ENCODE measurements at regions not wholly inside any gene's neighbourhood (a gene's known extent, or its start where the extent isn't known, plus 50 kb on each side); places are given as distances from the start of the nearest gene placed in this dataset.

DNA sequence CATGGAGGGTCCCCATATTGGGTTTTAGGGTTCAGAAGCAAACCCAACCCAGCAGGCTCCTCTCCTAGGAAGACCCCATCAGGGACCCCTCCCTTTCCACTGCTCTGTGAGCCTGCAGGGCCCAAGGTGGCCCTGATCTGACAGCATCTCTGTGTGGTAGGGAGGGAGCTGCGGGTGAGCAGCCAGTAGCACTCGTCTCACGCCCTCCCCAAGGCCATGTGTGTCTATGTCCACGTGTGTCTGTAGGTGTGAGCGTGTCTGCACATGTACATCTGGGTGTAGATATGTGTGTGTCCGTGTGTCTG, 103.5 kb upstream of the FAM20C start:
- H3K27me3 Mint-ChIP-seq, result peaks cover 26% of the 10 kb centered on the region
- no peaks in the 10 kb centered on the region for H3K36me3 Mint-ChIP-seq (ENCODE audit: low read depth)
- H3K4me1 Mint-ChIP-seq (ENCODE audit: low read depth), result peaks cover 65% of the 10 kb centered on the region
- H3K27ac Mint-ChIP-seq, result peak overlapping the region; percentile 69
- H3K9me3 Mint-ChIP-seq, result no peaks in the 10 kb centered on the region
- intact Hi-C loops (cut with micrococcal nuclease), result no loop called here
- no peak overlapping the region for H3K4me3 Mint-ChIP-seq

- Mint-ChIP-seq H3K4me3 (no peak overlapping the region), H3K9me3 (no peaks in the 10 kb centered on the region), H3K27ac (peak overlapping the region; percentile 69), H3K36me3 (ENCODE audit: low read depth) (no peaks in the 10 kb centered on the region), H3K4me1 (ENCODE audit: low read depth) (peaks cover 68% of the 10 kb centered on the region), H3K27me3 (peaks cover 21% of the 10 kb centered on the region)
- intact Hi-C loops (cut with micrococcal nuclease), result no loop called here
These were observed 102.9 kb upstream of the FAM20C start for GRCh38 chr7:89232-90019.

- Mint-ChIP-seq H3K4me3 (no peak overlapping the region), H3K36me3 (ENCODE audit: low read depth) (no peaks in the 10 kb centered on the region), H3K27ac (peak overlapping the region; percentile 69), H3K9me3 (no peaks in the 10 kb centered on the region), H3K4me1 (ENCODE audit: low read depth) (peaks cover 73% of the 10 kb centered on the region), H3K27me3 (peaks cover 19% of the 10 kb centered on the region)
- intact Hi-C loops (cut with micrococcal nuclease), result no loop called here
These were observed 102.0 kb upstream of the FAM20C start for GRCh38 chr7:90111-91063.

DNA sequence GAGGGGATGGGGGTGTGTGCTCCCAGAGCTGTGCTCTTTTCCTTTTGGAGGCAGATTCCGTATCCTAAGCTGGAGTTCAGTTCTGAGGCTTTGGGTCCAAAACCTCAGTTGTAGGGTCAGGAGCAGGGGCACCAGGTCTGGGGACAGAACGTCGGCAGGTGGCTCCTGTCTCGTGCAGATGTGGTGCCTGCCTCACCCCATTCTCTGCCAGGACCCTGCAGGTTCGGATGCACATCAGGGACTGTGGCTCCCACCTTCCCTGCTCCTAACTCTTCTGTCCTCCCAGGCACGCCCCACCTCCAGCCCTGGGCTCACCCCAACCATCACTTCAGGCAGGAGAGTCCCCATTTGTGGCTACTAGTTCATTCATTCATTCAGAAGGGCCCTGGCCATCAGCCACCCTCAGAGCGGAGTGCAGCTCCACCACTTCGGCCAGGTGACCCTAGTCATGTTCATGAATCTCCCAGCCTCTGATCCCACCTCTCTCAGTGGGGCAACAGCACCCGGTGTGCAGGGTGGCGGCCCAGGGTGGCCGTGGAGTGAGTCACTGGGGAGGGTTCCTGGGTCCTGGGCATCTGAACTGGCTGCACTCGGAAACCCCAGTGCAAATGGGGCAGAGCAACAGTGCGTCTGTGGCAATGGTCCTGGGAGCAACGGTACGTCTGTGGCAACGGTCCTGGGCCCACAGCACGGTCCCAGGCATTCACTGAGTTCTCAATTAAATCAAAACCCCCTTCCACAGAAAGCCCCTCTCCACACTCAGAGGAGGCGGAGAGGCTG, 100.8 kb upstream of the FAM20C start:
- Mint-ChIP-seq H3K27ac (peak overlapping the region; percentile 41), H3K36me3 (ENCODE audit: low read depth) (no peaks in the 10 kb centered on the region), H3K9me3 (no peaks in the 10 kb centered on the region), H3K27me3 (peaks cover 19% of the 10 kb centered on the region), H3K4me1 (ENCODE audit: low read depth) (peaks cover 67% of the 10 kb centered on the region), H3K4me3 (no peak overlapping the region)
- intact Hi-C loops (cut with micrococcal nuclease), result no loop called here

- H3K27ac Mint-ChIP-seq, result no peak overlapping the region
- H3K36me3 Mint-ChIP-seq (ENCODE audit: low read depth), result no peaks in the 10 kb centered on the region
- no peaks in the 10 kb centered on the region for H3K9me3 Mint-ChIP-seq
- peaks cover 17% of the 10 kb centered on the region for H3K27me3 Mint-ChIP-seq
- intact Hi-C loops (cut with micrococcal nuclease), result no loop called here
- peaks cover 60% of the 10 kb centered on the region for H3K4me1 Mint-ChIP-seq (ENCODE audit: low read depth)
- no peak overlapping the region for H3K4me3 Mint-ChIP-seq
These were observed 100.1 kb upstream of the FAM20C start for GRCh38 chr7:92231-92674.

GRCh38 chr7:92888-93672, 99.3 kb upstream of the FAM20C start:
- intact Hi-C loops (cut with micrococcal nuclease), result no loop called here
- Mint-ChIP-seq H3K27ac (peak overlapping the region; percentile 29), H3K4me3 (no peak overlapping the region), H3K4me1 (ENCODE audit: low read depth) (peaks cover 53% of the 10 kb centered on the region), H3K9me3 (peaks cover 3% of the 10 kb centered on the region), H3K27me3 (peaks cover 17% of the 10 kb centered on the region), H3K36me3 (ENCODE audit: low read depth) (no peaks in the 10 kb centered on the region)

DNA sequence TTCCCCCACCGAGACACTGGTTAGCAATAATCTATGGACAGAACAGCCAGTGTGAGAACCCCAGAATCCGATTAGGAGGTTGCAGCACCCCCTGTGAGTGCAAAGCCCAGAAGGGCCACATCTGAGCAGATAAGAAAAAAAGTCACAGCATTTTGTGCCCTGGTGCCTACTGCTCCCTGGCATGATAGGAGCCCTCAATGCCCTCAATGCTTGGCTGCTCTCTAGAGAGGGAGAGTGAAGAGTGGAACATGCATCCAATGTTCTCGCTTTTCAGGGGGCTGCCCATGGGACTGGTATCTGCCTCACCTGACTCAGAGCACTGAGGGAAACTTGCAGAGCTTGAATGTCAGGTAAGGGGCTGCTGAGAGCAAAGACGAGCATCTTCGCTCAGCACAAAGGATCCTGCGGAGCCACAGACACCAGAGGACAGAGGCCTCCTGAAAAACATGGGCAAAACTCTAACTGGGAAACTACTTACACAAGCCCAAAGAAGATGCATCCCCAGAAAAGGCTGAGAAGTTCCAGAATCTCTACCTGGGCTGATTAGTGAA, 98.0 kb upstream of the FAM20C start:
- peaks cover 41% of the 10 kb centered on the region for H3K4me1 Mint-ChIP-seq (ENCODE audit: low read depth)
- peaks cover 9% of the 10 kb centered on the region for H3K9me3 Mint-ChIP-seq
- H3K27me3 Mint-ChIP-seq, result peaks cover 13% of the 10 kb centered on the region
- no peaks in the 10 kb centered on the region for H3K36me3 Mint-ChIP-seq (ENCODE audit: low read depth)
- intact Hi-C loops (cut with micrococcal nuclease), result no loop called here
- H3K27ac Mint-ChIP-seq, result peak overlapping the region; percentile 29
- no peak overlapping the region for H3K4me3 Mint-ChIP-seq

DNA sequence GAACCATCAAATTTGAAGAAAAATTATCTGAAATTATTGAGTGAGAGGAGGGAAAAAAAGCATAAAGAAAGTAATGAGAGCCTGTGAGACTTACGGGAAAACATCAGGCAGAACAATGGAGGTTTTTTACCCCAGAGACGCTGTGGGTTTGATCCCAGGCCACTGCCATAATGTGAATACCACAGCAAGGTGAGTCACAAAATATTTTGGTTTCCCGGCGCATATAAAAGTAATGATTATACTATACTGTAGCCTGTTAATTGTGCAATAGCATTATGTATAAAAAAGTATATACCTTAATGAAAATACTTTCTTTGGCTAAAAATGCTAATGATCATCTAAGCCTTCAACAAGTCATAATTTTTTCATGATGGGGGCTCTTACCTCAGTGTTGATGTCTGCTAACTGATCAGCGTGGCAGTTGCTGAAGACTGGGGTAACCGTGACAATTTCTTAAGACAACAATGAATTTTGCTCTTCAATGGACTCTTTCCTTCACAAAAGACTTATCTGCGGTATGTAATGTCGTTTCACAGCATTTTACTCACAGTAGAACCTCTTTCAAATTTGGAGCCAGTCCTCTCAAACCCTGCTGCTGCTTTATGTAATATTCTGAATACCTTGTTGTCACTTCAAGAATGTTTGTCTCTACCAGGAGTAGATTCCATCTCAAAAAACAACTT, 97.0 kb upstream of the FAM20C start:
- no peak overlapping the region for H3K4me3 Mint-ChIP-seq
- H3K27ac Mint-ChIP-seq, result no peak overlapping the region
- H3K36me3 Mint-ChIP-seq (ENCODE audit: low read depth), result no peaks in the 10 kb centered on the region
- peaks cover 9% of the 10 kb centered on the region for H3K9me3 Mint-ChIP-seq
- H3K27me3 Mint-ChIP-seq, result peaks cover 15% of the 10 kb centered on the region
- intact Hi-C loops (cut with micrococcal nuclease), result no loop called here
- H3K4me1 Mint-ChIP-seq (ENCODE audit: low read depth), result peaks cover 41% of the 10 kb centered on the region

GRCh38 chr7:95863-96260, 96.5 kb upstream of the FAM20C start:
- Mint-ChIP-seq H3K4me1 (ENCODE audit: low read depth) (peaks cover 38% of the 10 kb centered on the region), H3K27me3 (peaks cover 15% of the 10 kb centered on the region), H3K36me3 (ENCODE audit: low read depth) (no peaks in the 10 kb centered on the region), H3K9me3 (peaks cover 9% of the 10 kb centered on the region), H3K27ac (no peak overlapping the region), H3K4me3 (no peak overlapping the region)
- intact Hi-C loops (cut with micrococcal nuclease), result no loop called here

- Mint-ChIP-seq H3K9me3 (peaks cover 13% of the 10 kb centered on the region), H3K36me3 (ENCODE audit: low read depth) (peaks cover 3% of the 10 kb centered on the region), H3K4me1 (ENCODE audit: low read depth) (peaks cover 38% of the 10 kb centered on the region), H3K27ac (no peak overlapping the region), H3K4me3 (no peak overlapping the region), H3K27me3 (peaks cover 13% of the 10 kb centered on the region)
- intact Hi-C loops (cut with micrococcal nuclease), result no loop called here
These were observed 95.5 kb upstream of the FAM20C start for GRCh38 chr7:96861-97260.

DNA sequence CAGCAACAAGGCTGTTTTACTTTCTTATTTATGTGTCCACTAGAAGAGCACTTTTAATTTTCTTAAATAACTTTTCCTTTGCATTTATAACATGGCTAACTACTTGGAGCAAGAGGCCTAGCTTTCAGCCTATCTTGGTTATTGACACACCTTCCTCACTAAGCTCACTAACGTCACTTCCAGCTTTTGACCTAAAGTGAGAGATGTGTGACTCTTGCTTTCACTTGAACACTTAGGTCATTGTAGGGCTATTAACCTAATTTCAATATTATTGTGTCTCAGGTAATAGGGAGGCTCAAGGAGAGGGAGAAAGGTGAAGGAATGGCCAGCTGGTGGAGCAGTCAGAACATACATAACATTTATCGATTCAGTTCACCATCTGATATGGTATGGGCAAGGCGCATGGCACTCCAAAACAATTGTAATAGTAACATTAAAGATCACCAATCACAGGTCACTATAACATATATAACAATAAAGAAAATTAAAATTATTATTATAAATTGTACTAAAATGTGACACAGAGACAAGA, 95.0 kb upstream of the FAM20C start:
- Mint-ChIP-seq H3K27me3 (peaks cover 10% of the 10 kb centered on the region), H3K4me1 (ENCODE audit: low read depth) (peaks cover 40% of the 10 kb centered on the region), H3K9me3 (peaks cover 18% of the 10 kb centered on the region), H3K36me3 (ENCODE audit: low read depth) (peaks cover 6% of the 10 kb centered on the region), H3K27ac (no peak overlapping the region), H3K4me3 (no peak overlapping the region)
- intact Hi-C loops (cut with micrococcal nuclease), result no loop called here

GRCh38 chr7:101146-102046, 91.0 kb upstream of the FAM20C start:
- peaks cover 26% of the 10 kb centered on the region for H3K9me3 Mint-ChIP-seq
- H3K4me1 Mint-ChIP-seq (ENCODE audit: low read depth), result peaks cover 48% of the 10 kb centered on the region
- intact Hi-C loops (cut with micrococcal nuclease), result no loop called here
- peaks cover 2% of the 10 kb centered on the region for H3K27me3 Mint-ChIP-seq
- H3K27ac Mint-ChIP-seq, result peak overlapping the region; percentile 87
- H3K4me3 Mint-ChIP-seq, result no peak overlapping the region
- peaks cover 12% of the 10 kb centered on the region for H3K36me3 Mint-ChIP-seq (ENCODE audit: low read depth)
